HG02610 (cell line): ENCODE measurements at regions not wholly inside any gene's neighbourhood (a gene's known extent, or its start where the extent isn't known, plus 50 kb on each side); places are given as distances from the start of the nearest gene placed in this dataset.
"Not testable (repeated sequence)": the region's sequence is repeated elsewhere in the genome, so short reads cannot be mapped to it uniquely, and the experiment has no call there.

ENCODE experiments used
- ATAC-seq: cut with Tn5 transposase; IDR thresholded peaks from one replicate; pipeline ENCODE4 v1.9.1; 2021; ENCODE audit warnings: mild to moderate bottlenecking, moderate library complexity; ENCODE audit not compliant: unreplicated experiment

DNA sequence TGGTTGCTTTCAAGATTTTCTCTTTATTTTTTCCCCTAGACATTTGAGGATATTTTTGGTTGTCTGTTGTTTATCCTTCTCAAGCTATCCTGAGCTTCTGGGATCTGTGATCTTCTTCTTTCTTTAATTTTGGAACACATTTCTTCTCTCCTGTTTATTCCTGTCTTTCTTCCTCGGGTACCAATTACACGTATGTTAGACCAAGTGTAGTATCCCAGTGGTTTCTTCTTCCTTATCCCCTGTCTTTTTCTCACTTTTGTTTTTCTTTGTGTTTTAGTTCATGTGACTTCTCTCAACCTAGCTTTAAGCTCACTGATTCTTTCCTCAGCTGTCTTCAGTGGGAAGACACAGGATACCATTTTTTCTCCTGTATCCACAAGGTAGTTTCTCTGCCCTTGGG, 120.0 kb downstream of the GALR1 start:
- no peak for ATAC-seq

DNA sequence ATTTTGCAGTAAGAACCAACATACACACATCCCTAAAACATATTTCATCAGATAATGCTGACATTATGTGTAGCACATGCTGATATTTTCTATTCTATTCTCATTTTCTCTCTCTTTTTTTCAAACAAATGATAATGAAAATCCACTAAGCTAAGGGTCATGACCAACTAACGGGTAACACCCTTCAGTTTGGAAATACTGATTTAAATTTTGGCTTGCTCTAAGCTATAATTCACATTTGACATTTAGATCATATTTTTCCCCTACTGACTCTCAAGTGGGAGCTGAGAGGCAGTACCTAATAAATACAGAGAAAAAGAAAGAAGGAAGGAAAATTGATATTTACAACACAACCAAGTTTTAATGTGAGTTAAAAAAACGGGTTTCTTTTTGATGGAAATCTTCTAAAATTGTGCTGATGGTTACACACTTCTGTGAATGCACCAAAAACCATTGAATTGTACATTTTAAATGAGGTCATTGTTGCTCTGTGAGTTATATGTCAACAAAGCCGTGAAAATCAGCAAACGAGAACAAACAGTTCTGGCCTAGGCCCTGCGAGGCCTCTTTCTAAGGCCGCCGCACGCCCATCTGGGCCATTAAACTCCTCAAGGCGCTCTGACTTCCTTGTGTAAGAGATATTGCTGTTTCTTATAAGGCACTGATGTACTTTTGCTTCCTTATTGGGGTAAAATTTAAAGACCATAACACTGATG, 124.2 kb downstream of the GALR1 start:
- ATAC-seq = no peak

DNA sequence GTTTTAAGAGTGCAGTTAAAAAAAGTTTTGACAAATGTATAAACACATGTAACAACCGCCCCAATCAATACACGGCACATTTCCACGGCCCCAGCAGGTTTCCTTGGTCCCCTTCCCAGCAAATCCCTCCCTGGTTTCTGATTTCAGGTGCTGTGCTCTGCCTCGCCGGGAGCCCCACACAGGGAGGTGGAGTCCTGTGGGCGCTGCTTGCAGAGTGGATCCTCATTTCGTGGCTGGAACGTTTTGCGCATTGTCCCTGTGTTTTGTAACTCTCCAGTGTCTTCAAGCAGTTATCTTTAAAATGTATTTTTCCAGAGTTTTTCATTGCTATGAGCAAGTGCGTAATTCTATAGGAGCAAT, 124.8 kb downstream of the GALR1 start:
- ATAC-seq = no peak

DNA sequence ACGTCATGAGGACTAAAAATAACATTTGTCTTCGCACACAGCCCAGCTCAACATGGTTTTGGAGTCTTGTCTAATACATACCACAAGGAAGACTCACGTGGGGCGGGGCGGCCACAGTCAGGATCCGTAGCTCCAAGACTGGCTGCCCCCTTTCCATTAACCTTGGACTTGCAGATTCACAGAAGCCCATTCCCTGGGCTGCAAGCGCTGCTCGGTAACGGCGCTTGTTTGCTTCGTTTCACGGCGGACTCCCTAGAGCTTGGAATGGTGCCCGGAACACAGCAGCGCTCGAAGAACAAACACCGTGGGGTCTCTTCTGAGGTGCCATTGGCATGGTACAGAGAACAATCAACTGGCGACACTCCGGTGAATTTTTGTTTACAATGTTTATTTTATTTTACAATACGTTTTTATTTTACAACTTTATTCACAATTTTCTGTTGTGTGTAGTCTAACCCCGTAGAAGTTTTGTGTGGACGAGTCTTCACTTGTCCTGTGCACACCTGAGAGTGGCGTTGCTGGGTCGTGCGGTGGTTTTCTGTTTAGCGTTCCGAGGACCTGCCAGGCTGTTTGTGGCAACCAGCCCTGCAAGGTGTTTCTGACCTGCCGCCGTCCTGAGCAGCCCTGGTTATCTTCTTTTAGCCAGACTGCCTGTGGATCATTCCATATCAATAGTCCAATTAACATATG, 126.5 kb downstream of the GALR1 start:
- no peak for ATAC-seq

DNA sequence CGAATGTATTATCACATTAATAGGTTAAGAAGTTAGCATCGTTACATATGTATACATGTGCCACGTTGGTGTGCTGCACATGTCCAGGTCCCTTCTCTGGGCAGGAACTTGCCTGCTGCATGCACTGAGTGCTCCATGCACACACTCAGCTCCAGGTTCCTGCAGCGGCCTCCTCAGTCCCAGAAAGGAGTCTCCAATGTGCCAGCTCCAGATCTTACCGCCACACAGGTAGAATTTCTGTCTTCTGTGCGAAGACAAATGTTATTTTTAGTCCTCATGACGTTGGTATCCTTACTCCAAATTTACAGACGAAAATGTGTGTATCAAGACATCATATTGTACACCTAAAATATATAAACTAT, 127.1 kb downstream of the GALR1 start:
- no peak for ATAC-seq

DNA sequence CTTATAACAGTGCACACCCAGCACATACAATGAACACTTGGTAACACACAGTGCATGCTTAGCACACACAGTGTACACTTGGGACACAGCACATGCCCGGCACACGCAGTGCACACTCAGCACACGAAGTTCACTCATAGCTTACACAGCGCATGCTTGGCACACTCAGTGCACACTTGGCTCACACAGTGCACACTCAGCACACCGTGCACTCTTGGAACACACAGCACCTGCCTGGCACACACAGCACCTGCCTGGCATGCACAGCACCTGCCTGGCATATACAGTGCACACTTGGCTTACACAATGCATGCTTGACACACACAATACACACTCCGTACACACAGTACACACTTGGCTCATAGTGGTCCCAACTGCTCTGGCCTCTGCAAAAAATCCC, 128.2 kb downstream of the GALR1 start:
- ATAC-seq = no peak

DNA sequence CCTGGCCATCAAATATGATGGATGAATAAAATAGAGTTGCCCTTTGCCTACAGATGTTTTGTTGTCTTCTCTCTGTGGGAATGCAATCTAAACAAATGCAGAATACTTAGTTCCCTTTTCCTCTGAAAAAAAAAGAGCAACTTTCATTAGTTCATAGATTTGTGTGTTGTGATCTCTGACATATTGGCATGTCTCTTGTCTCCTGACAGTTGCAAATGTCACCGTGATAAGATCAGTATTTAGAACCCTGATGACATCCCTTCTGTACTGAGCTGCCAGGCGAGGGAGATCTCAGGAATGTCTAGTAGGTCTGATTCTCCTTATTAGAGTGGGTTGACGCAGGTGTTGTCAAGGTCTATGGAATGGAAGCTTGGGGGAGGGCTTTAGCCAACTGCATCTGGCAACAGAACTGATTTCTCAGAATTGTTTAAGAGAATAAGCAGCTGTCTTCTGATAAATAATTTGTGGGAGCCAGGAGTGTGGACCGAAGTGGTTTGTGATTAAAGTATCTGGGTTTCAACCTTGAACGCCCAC, 130.4 kb downstream of the GALR1 start:
- no peak for ATAC-seq

DNA sequence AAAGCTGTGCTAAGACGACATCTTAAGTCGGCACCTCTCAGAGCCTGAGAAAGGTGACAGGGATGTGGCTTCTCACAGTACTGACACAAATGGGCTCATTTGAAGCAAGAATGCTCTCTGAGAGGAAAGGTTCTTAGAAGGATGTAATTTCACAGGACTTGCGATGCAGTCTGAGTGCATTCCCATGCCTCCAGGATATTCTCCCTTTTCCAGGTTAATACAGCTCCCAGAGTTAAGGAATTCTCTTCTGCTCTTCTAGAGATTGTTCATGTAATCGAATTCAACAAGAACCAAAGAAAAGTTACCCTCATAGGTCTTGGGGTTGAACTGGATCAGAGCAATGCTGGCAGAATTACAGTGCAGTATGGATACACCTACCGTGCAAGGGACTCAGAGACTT, 131.0 kb downstream of the GALR1 start:
- no peak for ATAC-seq

DNA sequence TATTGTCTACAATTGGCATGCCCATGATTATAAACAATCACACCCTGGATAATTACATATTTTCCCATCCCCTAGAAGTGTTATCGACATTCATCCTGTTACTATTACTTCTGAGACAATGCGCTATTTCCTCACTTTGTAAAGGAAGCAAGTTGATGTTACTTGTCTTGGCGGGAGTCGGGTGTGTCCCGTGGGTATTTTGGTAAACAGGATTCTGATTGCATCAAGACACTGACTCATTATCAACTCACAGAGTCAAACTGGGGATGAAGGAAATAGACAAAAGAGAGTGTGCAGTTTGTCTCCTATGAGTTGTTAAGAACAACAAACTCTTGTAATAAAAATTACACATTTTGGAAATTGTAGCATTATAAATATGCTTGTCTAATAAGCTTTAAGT, 142.7 kb downstream of the GALR1 start:
- no peak for ATAC-seq

DNA sequence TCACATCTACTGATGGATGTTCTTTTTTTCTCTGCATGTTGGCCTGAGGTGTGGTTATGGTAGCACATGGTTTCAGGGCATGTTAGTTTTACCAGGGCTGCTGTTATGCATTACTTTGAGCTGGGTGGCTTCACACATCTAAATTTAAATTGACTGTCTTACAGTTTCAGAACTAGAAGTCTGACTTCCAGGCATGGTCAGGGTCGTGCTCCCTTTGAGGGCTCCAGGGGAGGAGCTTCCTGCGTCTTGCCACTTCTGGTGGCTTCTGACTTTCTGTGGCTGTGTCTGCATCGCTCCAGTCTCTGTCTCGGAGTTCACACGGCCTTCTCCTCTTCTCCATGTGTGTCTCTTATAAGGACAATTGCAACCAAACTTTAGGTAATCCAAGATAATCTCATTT, 143.9 kb downstream of the GALR1 start:
- no peak for ATAC-seq

DNA sequence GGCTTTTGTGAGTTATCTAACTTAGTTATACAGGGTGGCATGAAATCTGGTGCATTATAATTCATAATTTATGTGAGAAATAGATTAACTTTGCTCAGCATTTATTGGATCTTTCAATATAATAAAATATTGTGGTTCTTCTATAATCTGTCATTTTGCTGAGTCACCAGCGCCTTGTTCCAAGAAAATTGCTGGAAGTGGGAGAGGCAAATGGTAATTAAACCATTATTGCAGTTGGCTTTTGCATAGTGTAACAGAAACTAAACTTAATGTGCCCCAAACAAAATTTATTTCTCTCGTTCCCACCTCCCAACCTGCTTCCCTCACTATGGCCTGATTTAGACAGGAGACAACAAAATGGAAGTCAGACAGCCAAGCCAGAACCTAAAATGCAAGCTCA, 146.3 kb downstream of the GALR1 start:
- ATAC-seq = no peak

DNA sequence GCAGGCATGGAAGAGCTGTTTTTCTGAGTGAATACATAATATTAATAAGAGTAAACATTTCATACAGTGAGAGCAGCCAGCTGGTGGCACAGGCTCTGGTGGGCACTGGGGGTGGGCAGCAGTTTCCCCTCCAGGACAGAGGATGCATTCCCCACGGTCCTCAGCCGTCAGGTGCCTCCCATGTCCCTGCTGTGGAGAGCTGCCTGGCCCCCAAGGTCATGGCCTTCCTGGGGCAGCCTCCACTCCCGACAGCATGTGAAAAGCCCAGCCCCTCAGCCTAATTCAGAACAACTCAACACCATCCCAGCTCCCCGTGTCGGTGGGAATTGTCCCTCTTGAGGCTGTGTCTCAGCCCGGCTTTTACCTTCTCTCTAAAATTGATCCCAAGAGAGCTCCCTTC, 147.4 kb downstream of the GALR1 start:
- ATAC-seq = no peak

DNA sequence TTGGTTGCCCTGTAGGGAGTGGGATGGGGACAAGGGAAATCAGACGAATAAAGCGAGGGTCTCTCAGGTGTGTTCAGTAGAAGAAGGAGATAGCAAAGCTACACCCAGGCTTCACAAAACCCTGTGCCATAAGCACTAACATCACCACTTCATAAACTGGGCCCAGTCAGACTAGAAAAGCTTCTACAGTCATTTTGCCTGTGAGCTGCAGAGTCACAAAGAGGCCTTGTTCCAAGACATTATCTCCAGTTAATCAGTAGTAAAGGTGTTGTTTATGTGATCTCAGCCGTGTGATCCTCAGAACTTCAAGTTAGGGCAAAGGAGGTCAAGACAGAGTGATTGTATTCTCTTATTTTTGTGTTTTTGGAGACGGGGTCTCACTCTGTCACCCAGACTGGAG, 148.0 kb downstream of the GALR1 start:
- ATAC-seq = no peak

DNA sequence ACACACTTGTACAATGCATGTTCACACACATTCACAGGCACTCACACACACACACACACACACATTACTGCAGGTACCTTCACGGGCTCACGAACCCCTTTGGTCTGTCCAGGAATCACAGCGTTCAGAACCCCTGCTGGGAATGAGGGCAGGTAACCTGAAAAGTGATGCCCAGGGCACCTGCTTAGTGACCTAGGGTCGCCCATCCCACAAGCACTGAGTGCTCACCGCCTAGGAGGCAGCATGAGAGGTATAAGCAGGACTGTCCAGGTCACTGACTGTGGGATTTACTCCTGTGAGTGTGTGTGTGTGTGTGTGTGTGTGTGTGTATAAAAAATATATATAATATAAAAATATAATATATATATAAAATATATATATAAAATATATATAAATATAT, 150.9 kb downstream of the GALR1 start:
- no peak for ATAC-seq

DNA sequence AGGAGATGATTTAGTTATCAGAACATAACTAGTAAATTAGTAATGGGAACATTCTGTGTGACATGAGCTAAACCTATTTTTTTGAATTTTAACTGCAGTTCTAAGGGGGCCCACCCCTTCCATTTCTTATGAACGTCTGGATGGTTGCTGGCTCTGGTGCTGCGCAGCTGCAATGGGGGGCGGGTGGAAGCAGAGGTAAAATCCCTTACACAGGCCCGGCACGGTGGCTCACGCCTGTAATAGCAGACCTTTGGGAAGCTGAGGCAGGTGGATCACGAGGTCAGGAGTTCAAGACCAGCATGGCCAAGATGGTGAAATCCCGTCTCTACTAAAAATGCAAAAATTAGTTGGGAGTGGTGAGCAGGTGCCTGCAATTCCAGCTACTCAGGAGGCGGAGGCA, 151.5 kb downstream of the GALR1 start:
- ATAC-seq = no peak

DNA sequence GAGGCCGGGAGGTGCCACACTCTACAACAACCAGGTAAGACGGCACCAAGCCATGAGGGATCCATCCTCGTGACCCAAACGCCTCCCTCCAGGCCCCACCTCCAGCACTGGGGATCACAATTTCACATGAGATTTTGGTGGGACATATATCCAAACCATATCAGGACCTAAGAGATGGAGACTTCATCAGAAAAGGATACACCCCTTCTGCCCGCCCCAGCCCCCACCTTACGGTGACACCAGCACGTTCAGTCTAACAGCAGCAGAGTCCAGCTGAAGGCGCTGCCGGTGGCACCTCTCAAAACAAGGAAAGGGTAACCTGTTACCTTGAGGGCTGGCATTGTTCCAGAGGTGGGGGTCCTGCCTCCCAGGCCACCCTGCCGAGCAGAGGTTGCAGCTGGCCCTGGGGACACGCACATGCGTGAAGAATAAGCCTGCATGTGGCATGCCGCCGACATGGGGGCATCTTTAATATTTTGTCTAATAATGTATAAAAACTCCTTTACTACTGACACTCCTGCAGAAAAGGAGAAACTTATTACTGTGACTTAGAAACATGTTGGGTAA, 154.4 kb downstream of the GALR1 start:
- no peak for ATAC-seq

DNA sequence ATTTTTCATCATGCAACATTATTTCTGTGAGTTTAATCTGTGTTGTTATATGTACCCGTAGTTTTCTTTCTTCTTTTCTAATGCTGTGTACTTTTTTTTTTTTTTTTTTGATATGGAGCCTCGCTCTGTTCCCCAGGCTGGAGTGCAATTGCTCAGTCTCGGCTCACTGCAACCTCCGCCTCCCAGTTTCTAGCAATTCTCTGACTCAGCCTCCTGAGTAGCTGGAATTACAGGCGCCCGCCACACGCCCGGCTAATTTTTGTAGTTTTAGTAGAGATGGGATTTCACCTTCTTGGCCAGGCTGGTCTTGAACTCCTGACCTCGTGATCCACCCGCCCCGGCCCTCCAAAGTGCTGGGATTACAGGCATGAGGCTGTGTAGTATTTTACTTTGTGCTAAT, 155.4 kb downstream of the GALR1 start:
- ATAC-seq = no peak

DNA sequence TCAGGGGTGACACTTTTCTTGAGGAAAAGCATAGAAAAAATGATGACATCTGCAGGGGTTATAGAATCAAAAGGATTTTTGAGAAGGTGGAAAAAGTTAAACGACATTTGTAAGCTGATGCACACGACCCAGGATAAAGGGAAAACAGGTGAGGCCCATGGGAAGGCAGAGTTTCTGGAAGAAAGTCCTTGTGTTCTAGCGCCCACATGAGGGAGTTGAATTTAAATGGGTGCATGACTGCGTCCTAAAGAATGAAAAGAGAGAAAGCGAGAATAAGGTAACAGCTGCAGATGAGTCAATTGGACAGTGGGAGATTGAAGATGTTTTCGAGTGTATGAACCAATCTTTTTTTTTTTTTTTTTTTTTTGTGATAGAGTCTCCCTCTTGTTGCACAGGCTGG, 158.1 kb downstream of the GALR1 start:
- no peak for ATAC-seq

DNA sequence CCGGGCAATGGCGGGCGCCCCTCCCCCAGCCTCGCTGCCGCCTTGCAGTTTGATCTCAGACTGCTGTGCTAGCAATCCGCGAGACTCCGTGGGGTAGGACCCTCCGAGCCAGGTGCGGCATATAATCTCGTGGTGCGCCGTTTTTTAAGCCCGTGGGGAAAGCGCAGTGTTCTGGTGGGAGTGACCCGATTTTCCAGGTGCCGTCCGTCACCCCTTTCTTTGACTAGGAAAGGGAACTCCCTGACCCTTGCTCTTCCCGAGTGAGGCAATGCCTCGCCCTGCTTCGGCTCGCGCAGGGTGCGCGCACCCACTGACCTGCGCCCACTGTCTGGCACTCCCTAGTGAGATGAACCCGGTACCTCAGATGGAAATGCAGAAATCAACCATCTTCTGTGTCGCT, 171.9 kb downstream of the GALR1 start:
- ATAC-seq = not testable (repeated sequence)

DNA sequence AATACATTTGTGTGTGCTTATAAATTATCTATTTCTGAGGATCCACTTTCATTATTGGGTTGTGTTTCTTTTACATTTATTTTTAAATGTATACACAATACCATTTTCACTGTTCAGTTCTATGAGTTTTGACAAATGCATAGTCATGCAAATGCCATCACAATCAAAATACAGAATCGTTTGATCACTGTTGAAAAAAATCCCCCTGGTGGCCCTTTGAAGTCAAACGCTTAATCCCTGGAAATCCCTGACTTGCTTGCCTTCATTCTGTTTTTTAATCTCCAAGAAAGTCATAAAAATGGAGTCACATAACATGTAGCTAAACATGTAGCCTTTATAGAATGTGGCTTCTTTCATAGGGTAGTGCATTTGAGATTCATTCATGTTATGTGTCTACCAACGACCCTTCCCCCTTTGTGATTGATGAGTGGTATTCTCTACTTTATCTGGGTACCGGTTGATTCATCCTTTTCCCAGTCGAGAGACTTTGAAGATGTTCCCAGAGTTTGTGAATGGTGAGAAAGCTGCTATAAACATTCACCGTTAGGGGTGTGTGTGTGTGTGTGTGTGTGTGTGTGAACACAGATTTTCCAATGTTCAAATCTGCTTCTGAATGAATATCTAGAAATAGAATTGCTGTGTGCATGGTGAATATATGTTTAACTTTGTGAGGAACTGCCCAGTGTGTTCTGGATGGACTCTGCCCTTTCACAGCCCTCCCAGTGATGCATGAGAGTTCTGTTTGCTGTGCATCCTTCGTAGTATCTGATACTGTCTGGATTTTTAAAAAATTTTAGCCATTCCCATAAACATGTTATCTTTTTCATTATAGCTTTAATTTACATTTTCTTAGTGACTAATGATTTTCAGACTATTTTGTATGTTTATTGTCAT, 173.6 kb downstream of the GALR1 start:
- no peak for ATAC-seq

DNA sequence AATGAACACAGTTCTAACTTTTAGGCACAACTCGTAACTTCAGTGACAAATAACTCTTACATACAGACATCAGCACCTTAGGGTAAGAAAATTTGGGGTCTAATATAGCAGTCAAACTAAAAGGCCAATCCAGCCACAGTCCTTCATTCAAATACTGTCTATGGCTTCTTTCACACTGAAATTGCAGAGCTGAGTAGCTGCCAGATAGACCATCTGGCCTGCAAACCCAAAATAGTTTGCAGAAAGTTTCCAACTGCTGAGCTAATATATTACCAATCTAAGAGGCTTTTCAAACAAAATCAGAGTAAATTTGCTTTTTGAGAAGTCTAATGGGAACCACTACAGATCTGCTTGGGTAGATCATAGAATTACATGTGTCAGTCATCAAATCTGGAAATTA, 183.4 kb downstream of the GALR1 start:
- ATAC-seq = no peak
